GM10266 (cell line): ENCODE measurements at regions not wholly inside any gene's neighbourhood (a gene's known extent, or its start where the extent isn't known, plus 50 kb on each side); places are given as distances from the start of the nearest gene placed in this dataset.

Experiments used
- DNase-seq: peaks from one replicate; pipeline ENCODE4 v3.0.0; 2012; ENCODE audit errors: extremely low spot score
- CTCF ChIP-seq: IDR thresholded peaks from 2 replicates; pipeline ENCODE4 v1.5.1; 2012; ENCODE audit warnings: mild to moderate bottlenecking, low read depth; ENCODE audit not compliant: control insufficient read depth, insufficient read depth; ENCODE audit errors: missing control alignments

DNA sequence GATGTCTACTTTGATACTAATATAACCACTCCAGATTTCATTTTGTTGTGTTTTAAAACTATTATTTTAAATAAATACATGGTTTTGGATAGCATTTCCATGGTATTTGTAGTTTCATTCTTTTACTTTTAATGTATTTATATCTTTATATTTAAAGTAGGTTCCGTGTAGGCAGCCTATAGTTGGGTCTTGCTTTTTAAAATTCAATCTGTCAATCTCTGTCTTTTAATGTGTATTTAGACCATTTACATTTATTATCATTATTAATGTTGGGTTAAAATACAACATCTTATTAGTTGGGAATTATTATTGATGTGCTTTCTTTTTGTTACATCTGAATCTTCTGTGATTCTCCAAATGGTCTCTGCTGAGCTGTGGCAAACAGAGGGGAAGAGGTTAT is 412.1 kb downstream of the NPIPA7 start:
- TF ChIP-seq CTCF: no peak
- DNase-seq: no peak

- DNase-seq: no peak
- TF ChIP-seq CTCF: no peak
Measured at GRCh38 chr16:16797239-16797638, 418.3 kb downstream of the NPIPA7 start.

DNA sequence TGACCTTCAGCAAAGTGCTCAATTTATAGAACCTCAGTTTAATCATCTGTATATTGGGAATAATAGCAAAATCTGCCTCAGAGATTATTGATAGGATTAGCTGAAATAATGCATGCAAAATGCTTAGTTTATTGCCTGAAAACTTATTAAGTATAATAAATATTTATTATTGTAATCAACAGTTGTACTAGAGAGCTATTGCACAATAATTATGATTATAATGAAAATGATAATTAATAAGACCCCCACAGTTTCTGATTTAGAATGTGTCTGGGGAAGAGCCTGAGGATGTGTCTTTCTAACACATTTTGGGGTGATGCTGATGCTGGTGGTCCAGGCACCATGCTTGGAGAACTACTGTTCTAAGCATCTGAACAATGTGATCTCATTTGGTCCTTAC is 419.6 kb downstream of the NPIPA7 start:
- TF ChIP-seq CTCF: no peak
- DNase-seq: no peak

DNA sequence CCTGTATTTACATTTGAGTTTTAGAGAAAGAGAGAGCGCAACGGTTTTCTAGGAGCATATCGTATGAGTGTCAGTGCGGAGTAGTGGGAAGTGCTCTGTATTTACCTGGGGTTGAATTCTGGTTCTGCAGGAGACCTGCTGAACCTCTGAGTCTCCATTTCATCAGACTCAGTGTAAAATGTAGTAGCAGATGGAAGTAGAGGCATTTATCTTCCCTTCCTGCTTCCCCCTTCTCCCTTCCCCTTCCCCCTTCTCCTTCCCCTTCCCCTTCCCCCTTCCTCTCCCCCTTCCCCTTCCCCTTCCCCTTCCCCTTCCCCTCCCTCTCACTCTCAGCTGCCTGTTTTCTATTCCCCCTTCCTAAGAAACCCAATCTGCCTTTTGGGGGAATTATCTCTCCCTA is 426.9 kb downstream of the NPIPA7 start:
- TF ChIP-seq CTCF: no peak
- no peak for DNase-seq

GRCh38 chr16:16815641-16816040 is 436.7 kb downstream of the NPIPA7 start:
- no peak for DNase-seq
- no peak for TF ChIP-seq CTCF

DNA sequence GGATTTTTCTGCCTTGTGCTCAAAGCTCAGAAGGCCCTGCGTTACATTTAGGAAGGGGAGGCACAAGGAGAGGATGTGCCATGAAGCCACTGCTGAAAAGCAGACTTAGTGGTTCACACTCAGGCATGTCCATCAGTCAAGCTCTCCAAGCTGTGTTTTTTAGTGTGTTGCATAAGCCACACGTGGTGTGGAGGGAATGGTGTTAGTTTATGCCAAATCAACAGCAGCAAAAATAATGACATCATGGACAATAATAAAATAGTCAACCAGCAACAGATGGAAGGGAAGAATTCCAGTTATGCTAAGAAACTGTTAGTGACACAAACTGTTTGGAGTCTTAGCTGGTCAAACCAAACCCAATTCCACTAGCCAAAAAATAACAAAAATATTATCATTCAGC is 438.3 kb downstream of the NPIPA7 start:
- TF ChIP-seq CTCF: no peak
- no peak for DNase-seq

- DNase-seq: no peak
- TF ChIP-seq CTCF: no peak
Measured at GRCh38 chr16:16821261-16821660, 442.3 kb downstream of the NPIPA7 start.
